C4-2B (cell line): ENCODE measurements at regions not wholly inside any gene's neighbourhood (a gene's known extent, or its start where the extent isn't known, plus 50 kb on each side); places are given as distances from the start of the nearest gene placed in this dataset.

ENCODE experiments used
- CTCF ChIP-seq: fragments of 450-650 bp; conservative IDR thresholded peaks from 2 replicates; pipeline ENCODE4 v1.5.1; 2017; ENCODE audit warnings: mild to moderate bottlenecking
- ZFX ChIP-seq: fragments of 450-650 bp; IDR thresholded peaks from 2 replicates; pipeline ENCODE4 v1.6.1; 2017

- TF ChIP-seq CTCF (no peak), ZFX (no peak)
Observed at GRCh38 chr14:82731526-82731925, 1197.9 kb upstream of the SEL1L start.
